AG04449 (cell line): ENCODE measurements at regions not wholly inside any gene's neighbourhood (a gene's known extent, or its start where the extent isn't known, plus 50 kb on each side); places are given as distances from the start of the nearest gene placed in this dataset.

Experiments used
- CTCF ChIA-PET: fragments of 350-600 bp; formaldehyde crosslinking; extraction: SDS; loops from one replicate; lab custom pipeline; 2021; ENCODE audit warnings: antibody characterized with exemption; lab: Yijun Ruan, JAX
- POLR2A ChIA-PET: fragments of 400-600, 350-600 bp; formaldehyde crosslinking; extraction: SDS; loops from one replicate; lab custom pipeline; 2020; ENCODE audit warnings: antibody characterized with exemption, inconsistent platforms; lab: Yijun Ruan, JAX
- DNase-seq: peaks from one replicate; pipeline ENCODE4 v3.0.0-alpha.2; 2010; ENCODE audit warnings: low read depth, low spot score
- H3K4me3 ChIP-seq: 2 replicates; pipeline ENCODE4 v1.5.1; 2011; ENCODE audit warnings: low read depth, mild to moderate bottlenecking, control low read depth, low read length
- TF ChIP-seq, protein P1 (sequence below): IDR thresholded peaks from one replicate; pipeline ENCODE4 v1.5.1; 2011; ENCODE audit warnings: mild to moderate bottlenecking, moderate library complexity, low read length, control low read depth, inconsistent platforms; ENCODE audit not compliant: insufficient read depth; ENCODE audit errors: missing control alignments

DNA sequence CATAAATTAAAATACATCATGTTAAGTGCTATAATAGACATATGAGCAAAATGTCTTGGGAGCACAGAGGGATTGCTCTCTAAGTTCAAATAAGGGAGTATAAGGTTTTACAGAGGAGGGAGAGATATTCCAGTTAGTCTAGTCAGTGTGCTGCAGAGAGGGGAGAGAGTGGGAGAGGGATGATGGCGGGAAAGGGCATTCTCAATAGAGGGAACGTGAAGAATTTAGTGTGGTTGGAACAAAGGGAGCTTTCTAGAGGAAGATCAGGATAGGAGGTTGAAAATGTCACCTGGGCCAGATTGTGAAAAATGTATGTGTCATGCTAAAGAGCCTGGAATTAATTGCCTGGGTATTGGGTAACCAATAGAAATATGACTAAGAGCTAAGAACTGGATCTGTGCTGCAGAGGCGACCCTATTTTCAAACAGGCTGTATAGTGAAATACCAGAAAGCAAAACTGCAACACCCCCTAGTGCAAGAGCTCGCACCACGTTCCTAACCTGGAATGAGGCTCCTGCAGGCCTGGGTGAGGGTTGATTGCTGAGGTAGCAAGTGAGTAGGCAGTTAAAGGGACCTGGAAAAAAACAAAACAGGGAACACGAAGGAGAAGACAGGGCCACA, 791.8 kb upstream of the C9orf72 start:
- ChIA-PET CTCF (no interaction called here), POLR2A (no interaction called here)
- DNase-seq = no peak
- no peak overlapping the region for H3K4me3 ChIP-seq
- TF ChIP-seq, protein P1, sequence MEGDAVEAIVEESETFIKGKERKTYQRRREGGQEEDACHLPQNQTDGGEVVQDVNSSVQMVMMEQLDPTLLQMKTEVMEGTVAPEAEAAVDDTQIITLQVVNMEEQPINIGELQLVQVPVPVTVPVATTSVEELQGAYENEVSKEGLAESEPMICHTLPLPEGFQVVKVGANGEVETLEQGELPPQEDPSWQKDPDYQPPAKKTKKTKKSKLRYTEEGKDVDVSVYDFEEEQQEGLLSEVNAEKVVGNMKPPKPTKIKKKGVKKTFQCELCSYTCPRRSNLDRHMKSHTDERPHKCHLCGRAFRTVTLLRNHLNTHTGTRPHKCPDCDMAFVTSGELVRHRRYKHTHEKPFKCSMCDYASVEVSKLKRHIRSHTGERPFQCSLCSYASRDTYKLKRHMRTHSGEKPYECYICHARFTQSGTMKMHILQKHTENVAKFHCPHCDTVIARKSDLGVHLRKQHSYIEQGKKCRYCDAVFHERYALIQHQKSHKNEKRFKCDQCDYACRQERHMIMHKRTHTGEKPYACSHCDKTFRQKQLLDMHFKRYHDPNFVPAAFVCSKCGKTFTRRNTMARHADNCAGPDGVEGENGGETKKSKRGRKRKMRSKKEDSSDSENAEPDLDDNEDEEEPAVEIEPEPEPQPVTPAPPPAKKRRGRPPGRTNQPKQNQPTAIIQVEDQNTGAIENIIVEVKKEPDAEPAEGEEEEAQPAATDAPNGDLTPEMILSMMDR = no peak

DNA sequence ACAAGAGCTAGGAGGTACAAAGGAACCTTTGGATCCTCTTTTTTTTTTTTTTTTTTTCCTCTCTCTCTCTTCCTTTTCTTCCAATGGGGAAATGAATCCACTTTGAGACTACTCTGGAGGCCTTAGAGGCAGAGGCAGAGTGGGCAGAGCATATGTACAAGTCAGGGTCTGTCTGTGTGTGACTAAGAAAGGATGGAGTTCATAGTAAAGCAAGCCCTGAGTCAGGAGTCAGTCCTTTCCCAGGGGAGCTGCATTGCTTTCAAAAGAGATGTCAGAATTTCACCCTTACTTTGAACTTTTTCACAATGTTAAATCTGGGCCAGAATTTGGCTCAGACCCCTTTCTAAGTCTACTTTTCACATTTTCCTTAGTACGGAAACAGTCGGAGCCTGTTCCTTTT, 792.4 kb upstream of the C9orf72 start:
- CTCF ChIA-PET = no interaction called here
- TF ChIP-seq, protein P1 = no peak

DNA sequence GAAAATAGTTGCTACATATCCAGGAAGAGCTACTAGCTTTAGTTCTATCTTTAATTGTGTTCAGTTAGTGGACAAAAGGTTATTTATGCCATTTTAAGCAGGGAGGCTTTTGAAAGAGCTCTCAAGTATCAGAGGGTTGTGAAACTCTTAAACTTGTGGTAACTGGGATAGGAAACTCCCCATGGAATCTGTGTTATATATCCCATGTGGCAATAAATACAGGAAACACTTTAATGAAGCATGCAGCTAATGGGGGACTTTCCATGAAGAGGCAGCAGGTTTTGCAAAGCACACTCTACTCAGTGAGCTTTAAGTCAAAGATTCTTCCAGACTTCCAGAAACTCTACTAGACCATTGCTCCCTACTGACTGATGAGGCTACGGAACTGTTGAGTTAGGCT, 805.0 kb upstream of the C9orf72 start:
- TF ChIP-seq, protein P1 = no peak
- CTCF ChIA-PET = no interaction called here
- H3K4me3 ChIP-seq = no peak overlapping the region
- POLR2A ChIA-PET = no interaction called here
- no peak for DNase-seq

More for the DNA sequence above, 792.4 kb upstream of the C9orf72 start:
- POLR2A ChIA-PET = no interaction called here
- no peak overlapping the region for H3K4me3 ChIP-seq
- DNase-seq = no peak

DNA sequence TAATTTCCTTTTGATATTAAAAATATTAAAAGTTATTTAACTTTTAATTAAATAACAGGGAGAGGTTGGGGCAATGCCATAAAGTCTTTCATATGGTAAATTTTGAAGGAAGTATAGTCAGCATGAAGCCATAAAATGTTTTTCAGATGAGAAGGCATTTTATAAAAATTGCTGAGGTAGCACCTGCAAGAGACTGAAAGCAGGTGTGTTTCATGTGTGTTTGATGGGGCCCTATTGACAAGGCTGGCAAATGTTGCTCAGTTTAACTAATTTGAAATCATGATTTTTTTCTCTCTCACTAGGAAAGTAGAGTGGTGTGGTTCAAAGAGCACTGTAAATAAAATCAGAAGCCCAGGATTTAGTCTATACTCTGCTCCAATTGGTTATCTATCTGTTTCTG, 805.8 kb upstream of the C9orf72 start:
- ChIA-PET POLR2A (no interaction called here), CTCF (no interaction called here)
- TF ChIP-seq, protein P1 = no peak
- DNase-seq = no peak
- no peak overlapping the region for H3K4me3 ChIP-seq

DNA sequence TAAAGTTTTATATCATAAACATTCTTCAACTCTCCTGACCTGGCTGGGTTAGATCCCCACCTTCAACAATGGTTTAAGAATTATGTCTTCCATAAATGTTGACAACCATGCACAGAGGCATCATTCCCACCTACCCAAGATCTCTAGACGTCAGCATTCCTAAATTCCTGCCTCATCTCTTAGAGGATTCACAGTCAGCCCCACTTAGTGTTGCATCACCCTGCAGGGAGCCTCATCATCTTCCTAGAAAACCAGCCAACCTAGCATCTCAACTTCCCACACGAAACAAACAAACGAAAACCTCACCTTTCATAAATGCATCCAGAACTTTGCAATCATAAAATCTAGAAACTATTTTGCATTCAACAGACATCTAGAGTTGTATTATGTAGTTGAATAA, 816.1 kb upstream of the C9orf72 start:
- ChIA-PET CTCF (no interaction called here), POLR2A (no interaction called here)
- TF ChIP-seq, protein P1 = no peak
- no peak for DNase-seq
- no peak overlapping the region for H3K4me3 ChIP-seq

DNA sequence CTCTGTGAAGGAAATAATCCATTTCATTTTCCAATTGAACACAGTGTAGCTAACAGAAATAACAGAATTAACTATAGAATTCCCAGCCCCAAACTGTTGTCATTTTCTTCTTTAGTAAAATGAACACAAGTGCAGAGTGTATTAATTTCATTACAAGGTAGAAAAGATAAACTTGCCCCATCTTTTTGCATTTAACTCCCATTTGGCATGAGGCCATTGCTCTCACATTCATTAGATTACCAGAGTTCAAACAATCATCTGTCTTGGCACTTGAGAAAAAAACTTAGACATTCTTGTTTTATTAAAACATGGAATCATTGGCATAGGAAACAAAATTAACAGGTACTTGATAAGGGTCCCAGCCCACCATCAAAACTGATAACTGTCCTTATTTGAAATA, 821.5 kb upstream of the C9orf72 start:
- CTCF ChIA-PET = no interaction called here
- TF ChIP-seq, protein P1 = no peak
- H3K4me3 ChIP-seq = no peak overlapping the region
- no peak for DNase-seq
- POLR2A ChIA-PET = no interaction called here
